ENCODE measurements at regions not wholly inside any gene's neighbourhood (a gene's known extent, or its start where the extent isn't known, plus 50 kb on each side); places are given as distances from the start of the nearest gene placed in this dataset.

DNA sequence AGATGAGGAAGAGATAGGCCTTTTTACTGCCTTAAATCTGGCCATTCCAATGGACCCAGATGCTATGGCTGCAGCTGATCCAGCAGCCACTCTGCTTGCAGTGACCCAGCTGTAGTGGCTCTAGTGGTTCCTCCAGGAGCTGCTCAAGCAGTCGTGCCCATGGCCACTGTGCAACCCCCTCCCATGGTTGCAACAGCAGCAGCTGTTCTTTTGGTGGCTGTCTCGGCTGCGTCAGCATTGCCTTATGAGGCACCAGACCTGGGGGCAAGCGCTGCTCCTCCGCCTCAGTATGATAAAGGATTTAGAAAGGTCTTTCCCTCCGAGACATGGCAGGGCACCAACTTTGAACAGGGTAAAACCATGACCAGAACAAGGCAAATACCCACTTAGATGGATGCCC lies 384.9 kb upstream of the DCC start:
- intact Hi-C loops (cut with micrococcal nuclease; ENCODE audit: unreplicated experiment) = no loop called here
- BruUV-seq (replicated peaks) = no TSS peak

DNA sequence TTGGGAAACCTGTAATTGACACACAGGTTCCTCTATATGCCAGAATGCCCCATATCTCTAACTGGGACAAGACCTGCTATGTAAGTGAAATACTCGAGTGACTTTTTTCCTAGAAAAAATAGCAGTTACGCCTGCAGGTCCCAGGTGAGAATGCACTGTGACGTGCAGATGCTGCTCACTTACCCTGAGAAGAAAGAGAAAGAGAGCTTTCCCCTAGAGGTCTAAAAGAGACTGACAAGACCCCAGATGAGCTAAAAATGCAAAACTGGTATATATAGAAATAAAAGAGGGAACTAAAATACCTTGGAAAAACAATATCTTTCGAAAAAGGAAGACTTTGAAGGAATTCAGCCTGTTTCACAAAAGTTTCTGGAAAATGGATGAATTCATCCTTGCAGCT lies 383.0 kb upstream of the DCC start:
- Histone ChIP-seq H3K27ac (ENCODE audit: low read depth, low read length, poor library complexity, severe bottlenecking) (no peak overlapping the region), H3K9me3 (ENCODE audit: low read depth, low read length, poor library complexity, severe bottlenecking) (no peaks in the 10 kb centered on the region), H3K36me3 (ENCODE audit: insufficient read depth, low read length, poor library complexity, severe bottlenecking) (no peaks in the 10 kb centered on the region), H3K4me1 (ENCODE audit: insufficient read depth, low read length, poor library complexity, severe bottlenecking) (no peaks in the 10 kb centered on the region), H3K27me3 (replicated peaks; ENCODE audit: insufficient read depth, low read depth, low read length, poor library complexity) (no peaks in the 10 kb centered on the region), H3K4me3 (ENCODE audit: low read depth, low read length, poor library complexity, severe bottlenecking) (no peak overlapping the region)
- BruUV-seq (replicated peaks) = no TSS peak
- intact Hi-C loops (cut with micrococcal nuclease; ENCODE audit: unreplicated experiment) = no loop called here
- DNase-seq (ENCODE audit: low spot score) = no peak
- ChIA-PET CTCF (no interaction called here), POLR2A (ENCODE audit: low non-redundant PET) (no interaction called here)
- no peak for TF ChIP-seq EZH2 (IDR thresholded peaks at IDR 0.05; ENCODE audit: borderline replicate concordance, low read depth, low read length, poor library complexity, severe bottlenecking)
- TF ChIP-seq, protein P1, sequence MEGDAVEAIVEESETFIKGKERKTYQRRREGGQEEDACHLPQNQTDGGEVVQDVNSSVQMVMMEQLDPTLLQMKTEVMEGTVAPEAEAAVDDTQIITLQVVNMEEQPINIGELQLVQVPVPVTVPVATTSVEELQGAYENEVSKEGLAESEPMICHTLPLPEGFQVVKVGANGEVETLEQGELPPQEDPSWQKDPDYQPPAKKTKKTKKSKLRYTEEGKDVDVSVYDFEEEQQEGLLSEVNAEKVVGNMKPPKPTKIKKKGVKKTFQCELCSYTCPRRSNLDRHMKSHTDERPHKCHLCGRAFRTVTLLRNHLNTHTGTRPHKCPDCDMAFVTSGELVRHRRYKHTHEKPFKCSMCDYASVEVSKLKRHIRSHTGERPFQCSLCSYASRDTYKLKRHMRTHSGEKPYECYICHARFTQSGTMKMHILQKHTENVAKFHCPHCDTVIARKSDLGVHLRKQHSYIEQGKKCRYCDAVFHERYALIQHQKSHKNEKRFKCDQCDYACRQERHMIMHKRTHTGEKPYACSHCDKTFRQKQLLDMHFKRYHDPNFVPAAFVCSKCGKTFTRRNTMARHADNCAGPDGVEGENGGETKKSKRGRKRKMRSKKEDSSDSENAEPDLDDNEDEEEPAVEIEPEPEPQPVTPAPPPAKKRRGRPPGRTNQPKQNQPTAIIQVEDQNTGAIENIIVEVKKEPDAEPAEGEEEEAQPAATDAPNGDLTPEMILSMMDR (conservative IDR thresholded peaks at IDR 0.05; ENCODE audit: low read depth, low read length) = no peak

More for the DNA sequence above, 384.9 kb upstream of the DCC start:
- CTCF ChIA-PET = no interaction called here
- Histone ChIP-seq H3K9me3 (ENCODE audit: low read depth, low read length, poor library complexity, severe bottlenecking) (no peaks in the 10 kb centered on the region), H3K27ac (ENCODE audit: low read depth, low read length, poor library complexity, severe bottlenecking) (no peak overlapping the region), H3K36me3 (ENCODE audit: insufficient read depth, low read length, poor library complexity, severe bottlenecking) (no peaks in the 10 kb centered on the region), H3K27me3 (replicated peaks; ENCODE audit: insufficient read depth, low read depth, low read length, poor library complexity) (no peaks in the 10 kb centered on the region), H3K4me3 (ENCODE audit: low read depth, low read length, poor library complexity, severe bottlenecking) (no peak overlapping the region), H3K4me1 (ENCODE audit: insufficient read depth, low read length, poor library complexity, severe bottlenecking) (no peaks in the 10 kb centered on the region)
- no peak for TF ChIP-seq EZH2 (IDR thresholded peaks at IDR 0.05; ENCODE audit: borderline replicate concordance, low read depth, low read length, poor library complexity, severe bottlenecking)
- TF ChIP-seq, protein P1 (conservative IDR thresholded peaks at IDR 0.05; ENCODE audit: low read depth, low read length) = no peak
- no peak for DNase-seq (ENCODE audit: low spot score)
- POLR2A ChIA-PET (ENCODE audit: low non-redundant PET) = no interaction called here

DNA sequence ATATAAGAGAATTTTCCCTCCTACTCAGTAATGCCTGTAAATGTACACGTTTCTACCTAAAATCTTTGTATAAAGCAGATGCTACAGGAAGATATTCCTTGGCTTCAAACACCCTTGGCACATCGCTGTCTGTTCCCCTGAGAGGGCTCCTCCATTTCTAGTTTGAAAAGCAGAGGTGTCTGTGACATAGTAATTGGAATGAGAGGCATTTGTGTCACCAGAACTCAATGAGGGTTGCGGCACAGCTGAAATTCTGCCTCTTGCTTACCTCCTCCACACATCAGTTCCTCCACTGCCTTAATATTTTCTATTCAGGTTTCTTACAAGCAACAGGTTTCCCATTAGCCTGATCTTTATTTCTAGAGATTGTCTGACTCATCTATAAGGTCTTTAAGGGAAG lies 359.9 kb upstream of the DCC start:
- no TSS peak for BruUV-seq (replicated peaks)
- Histone ChIP-seq H3K27ac (ENCODE audit: low read depth, low read length, poor library complexity, severe bottlenecking) (no peak overlapping the region), H3K27me3 (replicated peaks; ENCODE audit: insufficient read depth, low read depth, low read length, poor library complexity) (peaks cover 5% of the 10 kb centered on the region), H3K4me3 (ENCODE audit: low read depth, low read length, poor library complexity, severe bottlenecking) (no peak overlapping the region), H3K36me3 (ENCODE audit: insufficient read depth, low read length, poor library complexity, severe bottlenecking) (no peaks in the 10 kb centered on the region), H3K9me3 (ENCODE audit: low read depth, low read length, poor library complexity, severe bottlenecking) (no peaks in the 10 kb centered on the region), H3K4me1 (ENCODE audit: insufficient read depth, low read length, poor library complexity, severe bottlenecking) (no peaks in the 10 kb centered on the region)
- POLR2A ChIA-PET (ENCODE audit: low non-redundant PET) = no interaction called here
- no peak for TF ChIP-seq EZH2 (IDR thresholded peaks at IDR 0.05; ENCODE audit: borderline replicate concordance, low read depth, low read length, poor library complexity, severe bottlenecking)
- TF ChIP-seq, protein P1 (conservative IDR thresholded peaks at IDR 0.05; ENCODE audit: low read depth, low read length) = no peak
- CTCF ChIA-PET = no interaction called here
- intact Hi-C loops (cut with micrococcal nuclease; ENCODE audit: unreplicated experiment) = no loop called here
- DNase-seq (ENCODE audit: low spot score) = no peak

All from A673 (cell line).